ENCODE measurements at regions not wholly inside any gene's neighbourhood (a gene's known extent, or its start where the extent isn't known, plus 50 kb on each side); places are given as distances from the start of the nearest gene placed in this dataset.

DNA sequence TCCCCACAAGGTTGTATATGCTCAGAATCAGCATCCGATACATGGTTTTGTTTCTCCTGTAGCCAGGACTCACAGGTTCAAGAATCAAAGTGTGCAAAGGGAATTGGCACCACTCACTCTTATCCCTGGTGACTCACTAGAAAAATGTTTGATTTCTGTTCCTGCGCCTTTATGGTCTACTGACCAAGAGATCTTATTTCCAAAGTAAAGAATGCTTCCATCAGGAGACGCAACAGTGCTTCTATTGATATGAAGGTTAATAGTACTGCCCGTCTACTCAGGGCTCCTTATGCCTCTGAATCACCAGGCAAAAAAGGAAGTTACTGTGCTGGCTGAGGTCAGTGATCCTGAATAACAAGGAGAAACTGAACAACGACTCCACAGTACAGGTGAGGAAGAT lies 1392.0 kb upstream of the PRMT6 start:
- DNase-seq = no peak

- DNase-seq = no peak
Measured at GRCh38 chr1:105678334-105678733, 1378.1 kb upstream of the PRMT6 start.

DNA sequence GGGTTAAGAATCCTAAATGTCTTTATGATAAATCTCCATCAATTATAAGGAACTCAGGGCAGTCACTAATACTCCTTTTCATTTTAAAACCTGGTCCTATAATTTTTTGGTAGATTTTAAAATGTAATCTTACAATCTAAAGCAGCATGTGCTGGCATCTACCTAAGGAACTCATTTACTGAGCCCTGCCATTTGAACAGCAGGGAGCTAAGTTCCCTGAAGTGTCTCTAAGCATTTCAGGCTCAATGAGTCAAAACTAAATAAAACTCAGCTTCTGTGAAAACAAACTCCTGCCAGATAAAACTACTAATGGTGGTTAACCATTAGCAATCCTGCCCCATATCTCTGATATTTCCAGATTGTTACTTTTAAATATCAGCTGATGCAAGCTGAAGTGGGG lies 1371.8 kb upstream of the PRMT6 start:
- DNase-seq = no peak

DNA sequence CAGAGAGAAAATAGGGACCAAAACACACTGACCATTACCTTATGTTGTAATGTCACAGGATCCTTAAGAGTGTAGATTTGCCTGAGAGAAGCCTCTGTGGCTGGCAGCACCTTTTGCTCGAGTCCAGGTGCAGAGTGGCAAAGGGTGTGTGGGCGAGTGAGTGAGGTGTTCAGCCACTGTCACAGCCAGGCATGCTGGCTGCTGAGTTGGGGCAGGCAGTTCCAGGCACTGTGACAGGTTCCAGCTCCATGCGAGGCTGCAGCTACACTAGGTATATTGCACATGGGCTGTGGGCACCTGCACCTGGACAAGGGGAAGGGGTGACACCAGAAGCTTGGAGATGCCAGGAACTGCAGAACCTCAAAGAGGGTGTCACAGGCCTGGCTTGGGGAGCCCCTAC lies 1370.4 kb upstream of the PRMT6 start:
- no peak for DNase-seq

DNA sequence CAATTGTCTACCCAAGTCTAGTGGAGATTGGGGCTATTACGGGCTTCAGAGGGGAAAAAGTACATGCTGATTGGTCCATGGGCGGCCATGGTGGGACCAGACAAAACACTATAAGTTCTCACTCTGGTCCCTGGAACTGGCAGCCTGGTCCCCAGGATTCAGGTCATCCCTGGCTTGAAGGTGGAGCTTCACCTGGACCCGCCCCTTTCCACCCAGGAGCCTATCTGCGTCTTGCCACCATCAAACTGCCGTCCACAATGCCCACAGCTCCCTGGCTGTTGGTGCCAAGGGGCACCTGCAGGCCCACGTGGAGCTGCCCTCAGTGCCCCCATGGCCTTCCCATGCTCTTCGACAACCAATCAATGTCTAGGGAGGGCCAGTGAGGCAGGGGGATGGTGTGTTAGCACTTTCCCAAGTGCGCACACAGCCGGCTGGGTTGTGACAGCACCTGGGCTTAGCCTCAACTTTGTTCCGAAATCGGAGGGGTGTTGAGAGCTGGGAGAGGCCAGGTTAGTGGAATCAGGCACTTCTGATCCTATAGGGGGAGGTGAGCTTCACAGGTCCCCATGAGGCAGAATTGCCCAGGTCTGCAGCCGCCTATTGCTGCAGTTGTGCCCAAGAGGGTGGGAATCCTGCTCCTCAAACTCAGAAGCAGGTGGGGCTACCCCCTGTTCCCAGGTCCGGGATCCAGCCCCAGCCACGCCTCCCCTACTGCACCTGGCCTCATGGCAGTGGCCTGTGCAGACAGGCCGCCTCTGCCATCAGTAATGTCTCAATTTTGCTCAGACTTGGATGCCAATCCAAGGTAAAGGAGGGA lies 1369.4 kb upstream of the PRMT6 start:
- DNase-seq = no peak

GRCh38 chr1:105700723-105701122 lies 1355.8 kb upstream of the PRMT6 start:
- DNase-seq = no peak

- no peak for DNase-seq
Measured at GRCh38 chr1:105724286-105724685, 1332.2 kb upstream of the PRMT6 start.

DNA sequence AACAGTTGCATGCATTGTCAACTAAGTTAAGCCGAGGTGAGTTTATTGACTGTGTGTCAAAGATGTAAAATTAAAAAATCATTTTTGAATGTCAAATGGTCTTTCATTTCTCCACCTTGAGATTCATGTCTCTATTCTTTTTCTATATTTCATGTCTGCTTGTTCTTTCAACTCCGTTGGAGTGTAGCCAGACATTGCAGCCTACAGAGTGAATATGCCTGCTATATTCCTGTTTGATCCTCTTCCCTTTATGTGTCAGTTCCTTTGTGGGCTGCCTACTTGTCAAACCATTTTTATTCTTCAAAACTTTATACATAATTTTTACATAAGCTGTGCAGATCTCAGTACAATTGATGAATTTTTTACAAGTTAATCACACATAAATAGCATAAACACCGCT lies 1325.8 kb upstream of the PRMT6 start:
- DNase-seq = no peak

- no peak for DNase-seq
Measured at GRCh38 chr1:105736349-105736748, 1320.1 kb upstream of the PRMT6 start.

DNA sequence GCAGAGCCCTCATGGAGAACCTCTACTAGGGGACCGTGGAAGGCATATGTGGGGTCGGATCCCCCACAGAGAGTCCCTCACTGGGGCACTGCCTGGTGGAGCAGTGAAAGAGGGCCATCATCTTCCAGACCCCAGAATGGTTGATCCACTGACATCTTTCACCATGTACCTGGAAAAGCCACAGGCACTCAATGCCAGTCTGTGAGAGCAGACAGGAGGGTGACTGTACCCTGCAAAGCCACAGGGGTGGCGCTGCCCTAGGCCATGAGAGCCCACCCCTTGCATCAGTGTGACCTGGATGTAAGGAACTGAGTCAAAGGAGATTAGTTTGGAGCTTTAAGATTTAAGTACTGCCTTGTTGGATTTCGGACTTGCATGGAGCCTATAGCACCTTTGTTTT lies 1276.7 kb upstream of the PRMT6 start:
- no peak for DNase-seq

DNA sequence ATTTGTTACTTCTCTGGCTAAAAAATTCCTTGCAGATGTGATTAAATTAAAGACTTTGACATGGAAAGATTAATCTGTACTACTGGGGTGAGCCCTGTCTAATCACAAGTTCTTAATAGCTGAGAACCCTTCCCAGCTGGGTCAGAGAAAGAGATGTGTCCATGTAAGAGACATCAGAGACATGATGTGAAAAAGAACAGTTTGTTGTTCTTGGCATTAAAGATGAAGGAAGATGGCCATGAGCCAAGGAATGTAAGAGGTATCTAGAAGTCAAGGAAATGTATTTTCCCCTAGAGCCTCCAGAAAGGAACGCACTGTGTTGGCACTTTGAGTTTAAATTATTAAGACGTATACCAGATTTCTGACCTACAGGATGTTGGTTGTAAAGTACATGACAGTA lies 1271.5 kb upstream of the PRMT6 start:
- DNase-seq = no peak

- DNase-seq = peak; percentile 32
Measured at GRCh38 chr1:105793536-105794146, 1262.8 kb upstream of the PRMT6 start.

DNA sequence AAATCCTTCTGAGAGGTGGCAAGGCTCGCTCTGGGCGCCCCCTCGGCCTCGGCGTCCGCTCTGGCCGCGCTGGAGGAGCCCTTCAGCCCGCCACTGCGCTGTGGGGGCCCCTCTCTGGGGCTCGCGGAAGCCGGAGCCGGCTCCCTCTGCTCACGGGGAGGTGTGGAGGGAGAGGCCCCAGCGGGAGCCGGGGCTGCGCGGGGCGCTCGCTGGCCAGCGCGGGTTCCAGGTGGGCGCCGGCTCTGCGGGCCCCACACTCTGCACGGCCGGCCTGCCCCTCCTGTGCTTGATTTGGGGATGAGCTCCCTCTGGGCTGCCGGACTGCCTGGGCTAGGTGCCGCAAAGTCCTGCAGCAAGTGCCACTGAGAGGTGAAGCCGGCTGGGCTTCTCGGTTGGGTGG lies 1260.7 kb upstream of the PRMT6 start:
- no peak for DNase-seq

- no peak for DNase-seq
Measured at GRCh38 chr1:105830571-105831146, 1225.8 kb upstream of the PRMT6 start.

- DNase-seq = no peak
Measured at GRCh38 chr1:105838071-105838470, 1218.4 kb upstream of the PRMT6 start.

DNA sequence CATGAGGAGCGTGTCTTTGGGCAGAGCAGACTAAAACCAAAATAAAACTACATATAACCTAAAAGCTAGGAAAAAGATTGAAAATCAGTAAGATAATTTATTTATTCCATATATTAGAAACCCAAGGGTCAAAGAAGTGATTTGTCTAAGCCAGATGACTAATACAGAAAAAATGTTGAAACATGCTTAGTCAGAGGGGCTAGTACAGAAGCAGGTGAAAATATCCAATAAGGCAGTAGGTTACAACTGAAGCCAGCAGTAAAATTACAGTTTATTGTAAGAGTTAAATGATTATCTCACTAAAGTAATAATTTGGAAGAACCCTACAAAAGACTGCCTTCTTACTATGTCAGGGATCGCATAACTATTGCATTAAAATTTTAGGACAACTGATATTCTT lies 1190.9 kb upstream of the PRMT6 start:
- DNase-seq = no peak

GRCh38 chr1:105872817-105873216 lies 1183.7 kb upstream of the PRMT6 start:
- DNase-seq = no peak

DNA sequence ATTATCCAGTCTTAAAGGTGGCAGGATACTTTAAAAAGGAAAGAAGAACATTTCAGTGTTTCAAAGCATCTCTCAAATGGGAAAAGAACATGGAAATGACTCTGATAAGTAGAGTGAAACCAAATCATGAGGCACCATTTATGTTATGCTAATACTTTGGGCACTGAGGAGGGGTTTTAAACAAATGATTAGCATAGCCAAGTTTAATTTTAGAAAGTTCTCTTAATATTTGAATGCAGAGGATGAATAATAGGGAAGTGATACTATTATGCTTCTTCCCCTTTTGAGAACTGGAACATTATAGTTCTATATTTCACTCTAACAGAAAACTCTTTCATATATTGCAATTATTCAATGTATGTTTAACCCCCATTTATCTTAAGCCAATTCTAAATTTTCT lies 1181.9 kb upstream of the PRMT6 start:
- no peak for DNase-seq

- no peak for DNase-seq
Measured at GRCh38 chr1:105886309-105886708, 1170.2 kb upstream of the PRMT6 start.

GRCh38 chr1:105891308-105891707 lies 1165.2 kb upstream of the PRMT6 start:
- no peak for DNase-seq

GRCh38 chr1:105894006-105894405 lies 1162.5 kb upstream of the PRMT6 start:
- DNase-seq = no peak

GRCh38 chr1:105909811-105910210 lies 1146.7 kb upstream of the PRMT6 start:
- DNase-seq = no peak

DNA sequence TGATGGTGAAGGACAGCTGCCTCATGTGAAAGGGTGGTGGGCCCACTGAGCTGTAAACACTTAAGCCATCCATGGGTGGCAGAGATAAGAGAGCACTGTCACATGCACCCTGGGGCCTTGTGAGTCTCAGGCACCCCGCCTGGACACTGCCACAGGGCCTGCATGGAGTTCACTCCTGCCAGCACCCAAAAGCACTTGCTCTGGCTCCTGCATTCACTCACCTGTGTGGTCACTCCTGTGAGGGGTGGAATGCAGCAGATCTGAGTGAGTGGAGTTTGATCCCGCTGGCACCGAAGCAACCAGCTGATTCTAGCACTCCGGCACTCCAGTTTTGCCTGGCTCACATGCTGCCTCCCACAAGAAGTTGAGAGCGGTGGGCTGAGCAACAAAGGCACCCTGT lies 1142.1 kb upstream of the PRMT6 start:
- DNase-seq = no peak

GRCh38 chr1:105934806-105935205 lies 1121.7 kb upstream of the PRMT6 start:
- DNase-seq = no peak

- no peak for DNase-seq
Measured at GRCh38 chr1:105964879-105965278, 1091.6 kb upstream of the PRMT6 start.

Measured in NCI-H1417 treated with DMSO at 0.1 percent for 48 hours (cell line).